ENCODE measurements at regions not wholly inside any gene's neighbourhood (a gene's known extent, or its start where the extent isn't known, plus 50 kb on each side); places are given as distances from the start of the nearest gene placed in this dataset.

DNA sequence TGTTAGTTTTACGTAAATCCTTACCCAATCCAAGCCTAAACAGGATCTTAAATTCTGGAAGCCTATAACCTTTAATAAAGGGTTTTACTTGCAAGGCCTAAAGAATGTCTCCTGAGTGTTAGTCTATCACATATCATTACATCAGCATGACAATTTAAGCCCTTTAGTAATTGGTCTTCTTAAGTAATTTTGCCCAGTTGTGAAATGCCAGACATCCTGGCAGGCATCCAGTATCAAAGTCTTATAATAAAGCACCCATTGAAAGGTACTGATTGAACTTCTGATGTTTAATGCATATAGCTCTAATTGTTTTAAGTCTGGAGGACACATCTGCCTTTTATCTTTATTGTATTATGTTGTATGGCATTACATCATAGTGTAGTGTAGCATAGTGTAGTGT, 1078.9 kb downstream of the SLITRK1 start:
- no peak for TF ChIP-seq POU2F2 (IDR thresholded peaks at IDR 0.05; ENCODE audit: borderline replicate concordance, low read depth, low read length)
- no peak for TF ChIP-seq RB1 (IDR thresholded peaks at IDR 0.05; ENCODE audit: borderline replicate concordance)
- TF ChIP-seq, protein P1, sequence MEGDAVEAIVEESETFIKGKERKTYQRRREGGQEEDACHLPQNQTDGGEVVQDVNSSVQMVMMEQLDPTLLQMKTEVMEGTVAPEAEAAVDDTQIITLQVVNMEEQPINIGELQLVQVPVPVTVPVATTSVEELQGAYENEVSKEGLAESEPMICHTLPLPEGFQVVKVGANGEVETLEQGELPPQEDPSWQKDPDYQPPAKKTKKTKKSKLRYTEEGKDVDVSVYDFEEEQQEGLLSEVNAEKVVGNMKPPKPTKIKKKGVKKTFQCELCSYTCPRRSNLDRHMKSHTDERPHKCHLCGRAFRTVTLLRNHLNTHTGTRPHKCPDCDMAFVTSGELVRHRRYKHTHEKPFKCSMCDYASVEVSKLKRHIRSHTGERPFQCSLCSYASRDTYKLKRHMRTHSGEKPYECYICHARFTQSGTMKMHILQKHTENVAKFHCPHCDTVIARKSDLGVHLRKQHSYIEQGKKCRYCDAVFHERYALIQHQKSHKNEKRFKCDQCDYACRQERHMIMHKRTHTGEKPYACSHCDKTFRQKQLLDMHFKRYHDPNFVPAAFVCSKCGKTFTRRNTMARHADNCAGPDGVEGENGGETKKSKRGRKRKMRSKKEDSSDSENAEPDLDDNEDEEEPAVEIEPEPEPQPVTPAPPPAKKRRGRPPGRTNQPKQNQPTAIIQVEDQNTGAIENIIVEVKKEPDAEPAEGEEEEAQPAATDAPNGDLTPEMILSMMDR (IDR thresholded peaks at IDR 0.05 in 2 of 3, conservative IDR thresholded peaks at IDR 0.05 in 1 of 3; ENCODE audit: control insufficient read depth in 2 of 3, extremely low read depth in 1 of 3, insufficient read depth in 1 of 3, low read depth in 3 of 3, low read length in 3 of 3) = no peak
- TF ChIP-seq POLR2A (IDR thresholded peaks at IDR 0.05; ENCODE audit: low read depth, low read length) = no peak
- no peak for TF ChIP-seq FOXM1 (IDR thresholded peaks at IDR 0.05; ENCODE audit: low read depth, low read length)
- TF ChIP-seq, protein P2, sequence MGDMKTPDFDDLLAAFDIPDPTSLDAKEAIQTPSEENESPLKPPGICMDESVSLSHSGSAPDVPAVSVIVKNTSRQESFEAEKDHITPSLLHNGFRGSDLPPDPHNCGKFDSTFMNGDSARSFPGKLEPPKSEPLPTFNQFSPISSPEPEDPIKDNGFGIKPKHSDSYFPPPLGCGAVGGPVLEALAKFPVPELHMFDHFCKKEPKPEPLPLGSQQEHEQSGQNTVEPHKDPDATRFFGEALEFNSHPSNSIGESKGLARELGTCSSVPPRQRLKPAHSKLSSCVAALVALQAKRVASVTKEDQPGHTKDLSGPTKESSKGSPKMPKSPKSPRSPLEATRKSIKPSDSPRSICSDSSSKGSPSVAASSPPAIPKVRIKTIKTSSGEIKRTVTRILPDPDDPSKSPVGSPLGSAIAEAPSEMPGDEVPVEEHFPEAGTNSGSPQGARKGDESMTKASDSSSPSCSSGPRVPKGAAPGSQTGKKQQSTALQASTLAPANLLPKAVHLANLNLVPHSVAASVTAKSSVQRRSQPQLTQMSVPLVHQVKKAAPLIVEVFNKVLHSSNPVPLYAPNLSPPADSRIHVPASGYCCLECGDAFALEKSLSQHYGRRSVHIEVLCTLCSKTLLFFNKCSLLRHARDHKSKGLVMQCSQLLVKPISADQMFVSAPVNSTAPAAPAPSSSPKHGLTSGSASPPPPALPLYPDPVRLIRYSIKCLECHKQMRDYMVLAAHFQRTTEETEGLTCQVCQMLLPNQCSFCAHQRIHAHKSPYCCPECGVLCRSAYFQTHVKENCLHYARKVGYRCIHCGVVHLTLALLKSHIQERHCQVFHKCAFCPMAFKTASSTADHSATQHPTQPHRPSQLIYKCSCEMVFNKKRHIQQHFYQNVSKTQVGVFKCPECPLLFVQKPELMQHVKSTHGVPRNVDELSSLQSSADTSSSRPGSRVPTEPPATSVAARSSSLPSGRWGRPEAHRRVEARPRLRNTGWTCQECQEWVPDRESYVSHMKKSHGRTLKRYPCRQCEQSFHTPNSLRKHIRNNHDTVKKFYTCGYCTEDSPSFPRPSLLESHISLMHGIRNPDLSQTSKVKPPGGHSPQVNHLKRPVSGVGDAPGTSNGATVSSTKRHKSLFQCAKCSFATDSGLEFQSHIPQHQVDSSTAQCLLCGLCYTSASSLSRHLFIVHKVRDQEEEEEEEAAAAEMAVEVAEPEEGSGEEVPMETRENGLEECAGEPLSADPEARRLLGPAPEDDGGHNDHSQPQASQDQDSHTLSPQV (IDR thresholded peaks at IDR 0.05) = no peak
- no peak for TF ChIP-seq ZNF274 (IDR thresholded peaks at IDR 0.05; ENCODE audit: insufficient read depth, insufficient read length)
- no peak for TF ChIP-seq RAD51 (IDR thresholded peaks at IDR 0.05)
- no peak for TF ChIP-seq BRCA1 (IDR thresholded peaks at IDR 0.05; ENCODE audit: low read depth, low read length)
- TF ChIP-seq, protein P3, sequence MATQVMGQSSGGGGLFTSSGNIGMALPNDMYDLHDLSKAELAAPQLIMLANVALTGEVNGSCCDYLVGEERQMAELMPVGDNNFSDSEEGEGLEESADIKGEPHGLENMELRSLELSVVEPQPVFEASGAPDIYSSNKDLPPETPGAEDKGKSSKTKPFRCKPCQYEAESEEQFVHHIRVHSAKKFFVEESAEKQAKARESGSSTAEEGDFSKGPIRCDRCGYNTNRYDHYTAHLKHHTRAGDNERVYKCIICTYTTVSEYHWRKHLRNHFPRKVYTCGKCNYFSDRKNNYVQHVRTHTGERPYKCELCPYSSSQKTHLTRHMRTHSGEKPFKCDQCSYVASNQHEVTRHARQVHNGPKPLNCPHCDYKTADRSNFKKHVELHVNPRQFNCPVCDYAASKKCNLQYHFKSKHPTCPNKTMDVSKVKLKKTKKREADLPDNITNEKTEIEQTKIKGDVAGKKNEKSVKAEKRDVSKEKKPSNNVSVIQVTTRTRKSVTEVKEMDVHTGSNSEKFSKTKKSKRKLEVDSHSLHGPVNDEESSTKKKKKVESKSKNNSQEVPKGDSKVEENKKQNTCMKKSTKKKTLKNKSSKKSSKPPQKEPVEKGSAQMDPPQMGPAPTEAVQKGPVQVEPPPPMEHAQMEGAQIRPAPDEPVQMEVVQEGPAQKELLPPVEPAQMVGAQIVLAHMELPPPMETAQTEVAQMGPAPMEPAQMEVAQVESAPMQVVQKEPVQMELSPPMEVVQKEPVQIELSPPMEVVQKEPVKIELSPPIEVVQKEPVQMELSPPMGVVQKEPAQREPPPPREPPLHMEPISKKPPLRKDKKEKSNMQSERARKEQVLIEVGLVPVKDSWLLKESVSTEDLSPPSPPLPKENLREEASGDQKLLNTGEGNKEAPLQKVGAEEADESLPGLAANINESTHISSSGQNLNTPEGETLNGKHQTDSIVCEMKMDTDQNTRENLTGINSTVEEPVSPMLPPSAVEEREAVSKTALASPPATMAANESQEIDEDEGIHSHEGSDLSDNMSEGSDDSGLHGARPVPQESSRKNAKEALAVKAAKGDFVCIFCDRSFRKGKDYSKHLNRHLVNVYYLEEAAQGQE (IDR thresholded peaks at IDR 0.05; ENCODE audit: low read depth, low read length) = no peak
- TF ChIP-seq HDGF (IDR thresholded peaks at IDR 0.05) = no peak
- TF ChIP-seq EZH2 (IDR thresholded peaks at IDR 0.05; ENCODE audit: borderline replicate concordance, control insufficient read depth, low read depth, low read length) = no peak
- TF ChIP-seq RCOR1 (conservative IDR thresholded peaks at IDR 0.05; ENCODE audit: low read depth, low read length) = no peak

All from GM12878 (cell line).